ENCODE measurements at regions not wholly inside any gene's neighbourhood (a gene's known extent, or its start where the extent isn't known, plus 50 kb on each side); places are given as distances from the start of the nearest gene placed in this dataset.

- TF ChIP-seq, protein P1, sequence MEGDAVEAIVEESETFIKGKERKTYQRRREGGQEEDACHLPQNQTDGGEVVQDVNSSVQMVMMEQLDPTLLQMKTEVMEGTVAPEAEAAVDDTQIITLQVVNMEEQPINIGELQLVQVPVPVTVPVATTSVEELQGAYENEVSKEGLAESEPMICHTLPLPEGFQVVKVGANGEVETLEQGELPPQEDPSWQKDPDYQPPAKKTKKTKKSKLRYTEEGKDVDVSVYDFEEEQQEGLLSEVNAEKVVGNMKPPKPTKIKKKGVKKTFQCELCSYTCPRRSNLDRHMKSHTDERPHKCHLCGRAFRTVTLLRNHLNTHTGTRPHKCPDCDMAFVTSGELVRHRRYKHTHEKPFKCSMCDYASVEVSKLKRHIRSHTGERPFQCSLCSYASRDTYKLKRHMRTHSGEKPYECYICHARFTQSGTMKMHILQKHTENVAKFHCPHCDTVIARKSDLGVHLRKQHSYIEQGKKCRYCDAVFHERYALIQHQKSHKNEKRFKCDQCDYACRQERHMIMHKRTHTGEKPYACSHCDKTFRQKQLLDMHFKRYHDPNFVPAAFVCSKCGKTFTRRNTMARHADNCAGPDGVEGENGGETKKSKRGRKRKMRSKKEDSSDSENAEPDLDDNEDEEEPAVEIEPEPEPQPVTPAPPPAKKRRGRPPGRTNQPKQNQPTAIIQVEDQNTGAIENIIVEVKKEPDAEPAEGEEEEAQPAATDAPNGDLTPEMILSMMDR (conservative IDR thresholded peaks at IDR 0.05; ENCODE audit: low read depth, low read length) = no peak
- TF ChIP-seq EZH2 (IDR thresholded peaks at IDR 0.05; ENCODE audit: borderline replicate concordance, low read depth, low read length, poor library complexity, severe bottlenecking) = no peak
These were observed 62.0 kb upstream of the FAM222A start for GRCh38 chr12:109651596-109651995.
